ENCODE measurements at regions not wholly inside any gene's neighbourhood (a gene's known extent, or its start where the extent isn't known, plus 50 kb on each side); places are given as distances from the start of the nearest gene placed in this dataset.

DNA sequence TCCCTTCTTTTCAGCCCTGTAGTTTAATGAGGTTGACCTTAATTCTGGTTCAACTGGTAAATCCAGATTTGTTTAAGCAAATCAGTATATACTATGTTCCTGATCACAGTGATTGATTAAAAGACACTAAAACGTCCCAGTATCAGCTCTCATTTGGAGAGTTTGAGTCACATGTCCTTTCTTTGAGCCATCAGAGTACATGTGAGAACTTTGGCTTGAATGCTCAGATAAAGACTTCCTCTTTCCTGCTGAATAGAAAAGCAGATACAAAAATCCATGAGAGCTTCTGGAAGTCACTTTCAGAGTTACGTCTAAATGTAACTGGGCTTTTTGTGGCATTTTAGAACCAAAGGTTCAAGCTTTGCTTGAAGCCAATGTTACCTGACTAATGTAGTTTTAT is 341.8 kb upstream of the SATB1 start:
- no peak for TF ChIP-seq SP1 (IDR thresholded peaks at IDR 0.05; ENCODE audit: low read depth, low read length)
- no peak for TF ChIP-seq POLR2AphosphoS5 (IDR thresholded peaks at IDR 0.05; ENCODE audit: low read depth, low read length)
- no peak for TF ChIP-seq RFX5 (IDR thresholded peaks at IDR 0.05; ENCODE audit: borderline replicate concordance, low read depth, low read length)
- TF ChIP-seq SP4 (IDR thresholded peaks at IDR 0.05; ENCODE audit: low read length): no peak
- TF ChIP-seq, protein P1, sequence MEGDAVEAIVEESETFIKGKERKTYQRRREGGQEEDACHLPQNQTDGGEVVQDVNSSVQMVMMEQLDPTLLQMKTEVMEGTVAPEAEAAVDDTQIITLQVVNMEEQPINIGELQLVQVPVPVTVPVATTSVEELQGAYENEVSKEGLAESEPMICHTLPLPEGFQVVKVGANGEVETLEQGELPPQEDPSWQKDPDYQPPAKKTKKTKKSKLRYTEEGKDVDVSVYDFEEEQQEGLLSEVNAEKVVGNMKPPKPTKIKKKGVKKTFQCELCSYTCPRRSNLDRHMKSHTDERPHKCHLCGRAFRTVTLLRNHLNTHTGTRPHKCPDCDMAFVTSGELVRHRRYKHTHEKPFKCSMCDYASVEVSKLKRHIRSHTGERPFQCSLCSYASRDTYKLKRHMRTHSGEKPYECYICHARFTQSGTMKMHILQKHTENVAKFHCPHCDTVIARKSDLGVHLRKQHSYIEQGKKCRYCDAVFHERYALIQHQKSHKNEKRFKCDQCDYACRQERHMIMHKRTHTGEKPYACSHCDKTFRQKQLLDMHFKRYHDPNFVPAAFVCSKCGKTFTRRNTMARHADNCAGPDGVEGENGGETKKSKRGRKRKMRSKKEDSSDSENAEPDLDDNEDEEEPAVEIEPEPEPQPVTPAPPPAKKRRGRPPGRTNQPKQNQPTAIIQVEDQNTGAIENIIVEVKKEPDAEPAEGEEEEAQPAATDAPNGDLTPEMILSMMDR (IDR thresholded peaks at IDR 0.05; ENCODE audit: control extremely low read depth in 1 of 3, insufficient read depth in 1 of 3, low read depth in 1 of 3, low read length in 3 of 3): no peak
- TF ChIP-seq NRF1 (IDR thresholded peaks at IDR 0.05; ENCODE audit: low read depth, low read length): no peak

Measured in H1 (cell line).